ENCODE measurements at regions not wholly inside any gene's neighbourhood (a gene's known extent, or its start where the extent isn't known, plus 50 kb on each side); places are given as distances from the start of the nearest gene placed in this dataset.
"Not testable (repeated sequence)": the region's sequence is repeated elsewhere in the genome, so short reads cannot be mapped to it uniquely, and the experiment has no call there.

- Histone ChIP-seq H3K4me1 (no peaks in the 10 kb centered on the region), H3K36me3 (no peaks in the 10 kb centered on the region), H3K9me3 (no peaks in the 10 kb centered on the region), H3K27ac (no peak overlapping the region), H3K9ac (ENCODE audit: low read depth in 2 of 2, low read length in 2 of 2) (no peak overlapping the region), H3K4me3 (no peak overlapping the region), H3K27me3 (no peaks in the 10 kb centered on the region)
- no peak for DNase-seq
- intact Hi-C loops (cut with DNase I) = no loop called here
- TF ChIP-seq CTCF (IDR thresholded peaks at IDR 0.05) = no peak
Measured at GRCh38 chr5:87029951-87030350, 237.7 kb upstream of the RASA1 start.

- Histone ChIP-seq H3K36me3 (no peaks in the 10 kb centered on the region), H3K4me3 (no peak overlapping the region), H3K27ac (no peak overlapping the region), H3K4me1 (no peaks in the 10 kb centered on the region), H3K27me3 (no peaks in the 10 kb centered on the region), H3K9ac (ENCODE audit: low read depth in 2 of 2, low read length in 2 of 2) (no peak overlapping the region), H3K9me3 (no peaks in the 10 kb centered on the region)
- intact Hi-C loops (cut with DNase I) = no loop called here
- DNase-seq = no peak
- TF ChIP-seq CTCF (IDR thresholded peaks at IDR 0.05) = no peak
Measured at GRCh38 chr5:87030699-87031098, 237.0 kb upstream of the RASA1 start.

GRCh38 chr5:87034557-87034956 is 233.1 kb upstream of the RASA1 start:
- H3K4me3 ChIP-seq = no peak overlapping the region
- intact Hi-C loops (cut with DNase I) = no loop called here
- no peak overlapping the region for H3K27ac ChIP-seq
- no peaks in the 10 kb centered on the region for H3K4me1 ChIP-seq
- H3K9ac ChIP-seq (ENCODE audit: low read depth in 2 of 2, low read length in 2 of 2) = no peak overlapping the region
- H3K9me3 ChIP-seq = no peaks in the 10 kb centered on the region
- H3K36me3 ChIP-seq = no peaks in the 10 kb centered on the region
- no peak for DNase-seq
- no peaks in the 10 kb centered on the region for H3K27me3 ChIP-seq
- TF ChIP-seq CTCF (IDR thresholded peaks at IDR 0.05) = no peak

- no peak for DNase-seq
- H3K4me3 ChIP-seq = no peak overlapping the region
- H3K27me3 ChIP-seq = no peaks in the 10 kb centered on the region
- intact Hi-C loops (cut with DNase I) = no loop called here
- H3K9me3 ChIP-seq = no peaks in the 10 kb centered on the region
- no peak overlapping the region for H3K27ac ChIP-seq
- TF ChIP-seq CTCF (IDR thresholded peaks at IDR 0.05) = no peak
- no peaks in the 10 kb centered on the region for H3K4me1 ChIP-seq
- no peak overlapping the region for H3K9ac ChIP-seq (ENCODE audit: low read depth in 2 of 2, low read length in 2 of 2)
- no peaks in the 10 kb centered on the region for H3K36me3 ChIP-seq
Measured at GRCh38 chr5:87042554-87042953, 225.1 kb upstream of the RASA1 start.

GRCh38 chr5:87048156-87048555 is 219.5 kb upstream of the RASA1 start:
- no peak for TF ChIP-seq CTCF (IDR thresholded peaks at IDR 0.05)
- H3K36me3 ChIP-seq = no peaks in the 10 kb centered on the region
- no peaks in the 10 kb centered on the region for H3K4me1 ChIP-seq
- H3K27me3 ChIP-seq = no peaks in the 10 kb centered on the region
- intact Hi-C loops (cut with DNase I) = no loop called here
- no peak for DNase-seq
- H3K4me3 ChIP-seq = no peak overlapping the region
- no peak overlapping the region for H3K27ac ChIP-seq
- H3K9ac ChIP-seq (ENCODE audit: low read depth in 2 of 2, low read length in 2 of 2) = no peak overlapping the region
- no peaks in the 10 kb centered on the region for H3K9me3 ChIP-seq

- H3K9me3 ChIP-seq; H3K27me3 ChIP-seq; DNase-seq; H3K4me3 ChIP-seq; H3K4me1 ChIP-seq; intact Hi-C loops (cut with DNase I); H3K36me3 ChIP-seq; H3K27ac ChIP-seq; H3K9ac ChIP-seq (ENCODE audit: low read depth in 2 of 2, low read length in 2 of 2): not testable (repeated sequence)
Measured at GRCh38 chr5:87049012-87049411, 218.7 kb upstream of the RASA1 start.
